ENCODE measurements at regions not wholly inside any gene's neighbourhood (a gene's known extent, or its start where the extent isn't known, plus 50 kb on each side); places are given as distances from the start of the nearest gene placed in this dataset.
"Not testable (repeated sequence)": the region's sequence is repeated elsewhere in the genome, so short reads cannot be mapped to it uniquely, and the experiment has no call there.

DNA sequence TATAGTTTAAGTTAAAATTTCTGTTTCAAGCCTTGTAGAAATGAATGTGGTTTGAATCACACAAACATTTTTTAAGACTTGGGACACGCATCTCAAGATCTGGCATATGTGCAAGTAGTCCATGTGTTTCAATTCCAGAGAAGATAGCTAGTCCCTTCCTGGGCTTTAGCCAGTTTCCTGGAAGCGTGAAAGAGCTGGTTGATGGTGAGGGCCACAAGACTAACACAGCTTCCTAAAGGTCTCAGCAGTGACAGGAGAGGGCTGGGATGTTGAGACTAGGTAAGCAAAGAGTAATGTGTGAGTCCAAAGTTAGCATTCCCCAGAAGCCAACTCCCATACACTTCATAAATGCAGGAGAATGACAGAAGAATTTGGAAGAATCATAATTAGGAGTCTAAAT is 111.9 kb upstream of the MAP2 start:
- Histone ChIP-seq H3K4me1 (ENCODE audit: control insufficient read depth, extremely low read depth, insufficient read depth, low read length) (no peaks in the 10 kb centered on the region), H3K9me3 (ENCODE audit: control insufficient read depth, low read depth, low read length) (no peaks in the 10 kb centered on the region), H3K36me3 (ENCODE audit: control insufficient read depth in 2 of 2, extremely low read depth in 1 of 2, insufficient read depth in 2 of 2, low read length in 2 of 2) (no peaks in the 10 kb centered on the region), H3K9ac (ENCODE audit: control insufficient read depth, extremely low read depth, insufficient read depth, low read length) (no peak overlapping the region), H3K79me2 (ENCODE audit: control insufficient read depth, insufficient read depth, low read length) (no peaks in the 10 kb centered on the region), H3K9me1 (ENCODE audit: control insufficient read depth, extremely low read depth, insufficient read depth, low read length) (no peaks in the 10 kb centered on the region), H4K20me1 (ENCODE audit: control insufficient read depth, extremely low read depth, insufficient read depth, low read length) (no peaks in the 10 kb centered on the region), H3K27ac (ENCODE audit: control insufficient read depth, insufficient read depth, low read length) (no peak overlapping the region), H2AFZ (ENCODE audit: control insufficient read depth, low read length) (no peak overlapping the region), H3K4me2 (ENCODE audit: control insufficient read depth, extremely low read depth, insufficient read depth, low read depth, low read length) (no peak overlapping the region), H3K4me3 (ENCODE audit: control insufficient read depth in 2 of 3, extremely low read depth in 1 of 3, insufficient read depth in 2 of 3, low read depth in 1 of 3, low read length in 3 of 3) (no peak overlapping the region), H3K27me3 (ENCODE audit: control insufficient read depth, extremely low read depth, insufficient read depth, low read length) (no peaks in the 10 kb centered on the region)
- TF ChIP-seq, protein P1, sequence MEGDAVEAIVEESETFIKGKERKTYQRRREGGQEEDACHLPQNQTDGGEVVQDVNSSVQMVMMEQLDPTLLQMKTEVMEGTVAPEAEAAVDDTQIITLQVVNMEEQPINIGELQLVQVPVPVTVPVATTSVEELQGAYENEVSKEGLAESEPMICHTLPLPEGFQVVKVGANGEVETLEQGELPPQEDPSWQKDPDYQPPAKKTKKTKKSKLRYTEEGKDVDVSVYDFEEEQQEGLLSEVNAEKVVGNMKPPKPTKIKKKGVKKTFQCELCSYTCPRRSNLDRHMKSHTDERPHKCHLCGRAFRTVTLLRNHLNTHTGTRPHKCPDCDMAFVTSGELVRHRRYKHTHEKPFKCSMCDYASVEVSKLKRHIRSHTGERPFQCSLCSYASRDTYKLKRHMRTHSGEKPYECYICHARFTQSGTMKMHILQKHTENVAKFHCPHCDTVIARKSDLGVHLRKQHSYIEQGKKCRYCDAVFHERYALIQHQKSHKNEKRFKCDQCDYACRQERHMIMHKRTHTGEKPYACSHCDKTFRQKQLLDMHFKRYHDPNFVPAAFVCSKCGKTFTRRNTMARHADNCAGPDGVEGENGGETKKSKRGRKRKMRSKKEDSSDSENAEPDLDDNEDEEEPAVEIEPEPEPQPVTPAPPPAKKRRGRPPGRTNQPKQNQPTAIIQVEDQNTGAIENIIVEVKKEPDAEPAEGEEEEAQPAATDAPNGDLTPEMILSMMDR (optimal IDR thresholded peaks at IDR 0.05 in 1 of 3, IDR thresholded peaks at IDR 0.05 in 1 of 3, conservative IDR thresholded peaks at IDR 0.05 in 1 of 3; ENCODE audit: extremely low read depth in 1 of 3, insufficient read depth in 2 of 3, low read length in 3 of 3) = no peak
- TF ChIP-seq EZH2 (IDR thresholded peaks at IDR 0.05; ENCODE audit: low read length) = no peak
- DNase-seq (ENCODE audit: low read depth, low spot score) (no peak), FAIRE-seq (no peak)
- dilution Hi-C loops (cut with MboI; ENCODE audit: extremely low pct_ligation_motif_present, low sequenced_read_pairs) = no loop called here

DNA sequence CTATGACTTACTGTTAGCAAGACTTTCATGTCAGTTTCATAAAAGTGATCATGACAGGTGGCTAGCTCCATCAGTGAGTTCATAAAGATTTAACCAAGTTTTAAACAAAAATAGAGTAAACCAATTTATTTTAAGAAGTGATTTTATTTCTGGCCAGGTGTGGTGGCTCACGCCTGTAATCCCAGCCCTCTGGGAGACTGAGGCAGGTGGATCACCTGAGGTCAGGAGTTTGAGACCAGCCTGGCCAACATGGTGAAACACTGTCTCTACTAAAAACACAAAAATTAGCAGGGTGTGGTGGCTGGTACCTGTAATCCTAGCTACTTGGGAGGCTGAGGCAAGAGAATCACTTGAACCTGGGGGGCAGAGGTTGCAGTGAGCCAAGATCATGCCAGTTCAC is 111.4 kb upstream of the MAP2 start:
- H3K4me3 ChIP-seq (ENCODE audit: control insufficient read depth in 2 of 3, extremely low read depth in 1 of 3, insufficient read depth in 2 of 3, low read depth in 1 of 3, low read length in 3 of 3); H3K4me1 ChIP-seq (ENCODE audit: control insufficient read depth, extremely low read depth, insufficient read depth, low read length); DNase-seq (ENCODE audit: low read depth, low spot score); H3K9me3 ChIP-seq (ENCODE audit: control insufficient read depth, low read depth, low read length); FAIRE-seq; H3K36me3 ChIP-seq (ENCODE audit: control insufficient read depth in 2 of 2, extremely low read depth in 1 of 2, insufficient read depth in 2 of 2, low read length in 2 of 2); H3K9me1 ChIP-seq (ENCODE audit: control insufficient read depth, extremely low read depth, insufficient read depth, low read length); H3K27me3 ChIP-seq (ENCODE audit: control insufficient read depth, extremely low read depth, insufficient read depth, low read length); H3K9ac ChIP-seq (ENCODE audit: control insufficient read depth, extremely low read depth, insufficient read depth, low read length); H2AFZ ChIP-seq (ENCODE audit: control insufficient read depth, low read length); H3K27ac ChIP-seq (ENCODE audit: control insufficient read depth, insufficient read depth, low read length); H4K20me1 ChIP-seq (ENCODE audit: control insufficient read depth, extremely low read depth, insufficient read depth, low read length); H3K4me2 ChIP-seq (ENCODE audit: control insufficient read depth, extremely low read depth, insufficient read depth, low read depth, low read length); dilution Hi-C loops (cut with MboI; ENCODE audit: extremely low pct_ligation_motif_present, low sequenced_read_pairs); H3K79me2 ChIP-seq (ENCODE audit: control insufficient read depth, insufficient read depth, low read length): not testable (repeated sequence)

DNA sequence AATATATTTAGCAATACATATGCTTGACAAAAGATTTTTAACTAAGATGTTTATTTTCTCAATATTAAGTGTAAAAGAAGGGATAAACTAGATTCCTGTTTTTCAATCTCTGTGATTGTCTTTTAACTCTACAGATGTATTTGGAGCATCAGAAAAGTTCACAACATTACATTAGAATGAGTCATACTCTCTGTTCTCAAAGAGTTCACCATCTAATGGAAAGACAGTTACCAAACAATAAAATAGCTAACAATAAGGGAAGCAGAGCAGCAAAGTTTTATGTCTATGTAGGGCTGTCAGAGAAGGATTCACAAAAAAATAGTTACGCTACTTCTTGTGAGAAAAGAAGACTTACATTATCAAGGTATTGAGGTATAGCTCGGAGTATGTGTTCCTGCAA is 109.2 kb upstream of the MAP2 start:
- no peaks in the 10 kb centered on the region for H3K9me1 ChIP-seq (ENCODE audit: control insufficient read depth, extremely low read depth, insufficient read depth, low read length)
- H3K9me3 ChIP-seq (ENCODE audit: control insufficient read depth, low read depth, low read length) = no peaks in the 10 kb centered on the region
- no peak overlapping the region for H3K9ac ChIP-seq (ENCODE audit: control insufficient read depth, extremely low read depth, insufficient read depth, low read length)
- no peaks in the 10 kb centered on the region for H3K79me2 ChIP-seq (ENCODE audit: control insufficient read depth, insufficient read depth, low read length)
- H4K20me1 ChIP-seq (ENCODE audit: control insufficient read depth, extremely low read depth, insufficient read depth, low read length) = no peaks in the 10 kb centered on the region
- FAIRE-seq = no peak
- H3K27me3 ChIP-seq (ENCODE audit: control insufficient read depth, extremely low read depth, insufficient read depth, low read length) = no peaks in the 10 kb centered on the region
- H3K4me3 ChIP-seq (ENCODE audit: control insufficient read depth in 2 of 3, extremely low read depth in 1 of 3, insufficient read depth in 2 of 3, low read depth in 1 of 3, low read length in 3 of 3) = no peak overlapping the region
- TF ChIP-seq EZH2 (IDR thresholded peaks at IDR 0.05; ENCODE audit: low read length) = no peak
- TF ChIP-seq, protein P1 (optimal IDR thresholded peaks at IDR 0.05 in 1 of 3, IDR thresholded peaks at IDR 0.05 in 1 of 3, conservative IDR thresholded peaks at IDR 0.05 in 1 of 3; ENCODE audit: extremely low read depth in 1 of 3, insufficient read depth in 2 of 3, low read length in 3 of 3) = no peak
- dilution Hi-C loops (cut with MboI; ENCODE audit: extremely low pct_ligation_motif_present, low sequenced_read_pairs) = no loop called here
- H3K4me1 ChIP-seq (ENCODE audit: control insufficient read depth, extremely low read depth, insufficient read depth, low read length) = no peaks in the 10 kb centered on the region
- H3K36me3 ChIP-seq (ENCODE audit: control insufficient read depth in 2 of 2, extremely low read depth in 1 of 2, insufficient read depth in 2 of 2, low read length in 2 of 2) = no peaks in the 10 kb centered on the region
- no peak overlapping the region for H3K4me2 ChIP-seq (ENCODE audit: control insufficient read depth, extremely low read depth, insufficient read depth, low read depth, low read length)
- H2AFZ ChIP-seq (ENCODE audit: control insufficient read depth, low read length) = no peak overlapping the region
- DNase-seq (ENCODE audit: low read depth, low spot score) = no peak
- H3K27ac ChIP-seq (ENCODE audit: control insufficient read depth, insufficient read depth, low read length) = no peak overlapping the region

All from keratinocyte (primary cell).